IPS-NIHi7 (cell line): ENCODE measurements at regions not wholly inside any gene's neighbourhood (a gene's known extent, or its start where the extent isn't known, plus 50 kb on each side); places are given as distances from the start of the nearest gene placed in this dataset.
A peak's percentile ranks its signal among the peaks of the same experiment; 100 is the strongest.
"Not testable (repeated sequence)": the region's sequence is repeated elsewhere in the genome, so short reads cannot be mapped to it uniquely, and the experiment has no call there.

Experiments used
- DNase-seq: peaks from one replicate; pipeline ENCODE4 v3.0.0; 2012; ENCODE audit warnings: mixed read lengths; ENCODE audit errors: extremely low spot score

DNA sequence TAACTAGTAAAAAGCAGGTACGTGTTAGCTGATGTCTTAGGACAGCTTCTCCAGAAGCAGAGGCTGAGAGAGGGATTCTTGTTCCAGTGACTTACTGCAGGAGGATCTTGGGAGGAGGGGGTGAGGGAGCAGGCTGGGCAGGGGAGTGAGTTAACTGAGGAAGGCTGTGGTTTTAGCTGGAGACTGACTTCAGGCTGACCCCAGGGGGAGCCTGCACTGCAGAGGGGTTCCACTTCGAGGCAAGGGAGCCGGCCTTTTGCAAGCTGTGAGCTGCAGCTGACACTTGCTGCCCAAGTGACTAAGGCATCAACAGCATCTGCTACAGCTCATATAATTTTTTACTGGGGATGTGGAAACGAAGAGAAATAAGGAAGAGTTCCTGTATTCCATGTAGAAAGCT is 50.4 kb upstream of the SOD1 start:
- DNase-seq = peak; percentile 60

- no peak for DNase-seq
Measured at GRCh38 chr21:31607791-31608190, 51.7 kb upstream of the SOD1 start.

GRCh38 chr21:31606081-31606874 is 53.2 kb upstream of the SOD1 start:
- DNase-seq = no peak

GRCh38 chr21:31604591-31605190 is 54.8 kb upstream of the SOD1 start:
- DNase-seq = peak; percentile 81

DNA sequence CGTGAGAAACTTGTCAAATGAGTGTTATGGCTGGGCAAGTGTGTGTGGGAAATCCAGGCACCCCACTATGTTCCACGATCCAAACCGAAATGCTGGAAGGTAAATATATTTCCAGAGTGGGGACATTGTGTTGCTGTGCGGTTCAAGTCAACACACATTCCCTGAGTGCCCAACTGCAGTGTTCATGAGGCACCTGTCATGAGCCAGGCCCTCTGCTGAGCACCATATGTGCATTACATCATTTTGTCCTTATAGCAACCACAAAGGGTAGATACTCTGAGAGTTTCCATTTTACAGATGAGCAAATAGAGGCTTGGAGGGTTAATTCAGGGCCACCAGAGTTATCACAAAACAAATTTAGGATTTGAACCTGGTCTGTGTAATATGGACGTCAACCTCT is 59.9 kb upstream of the SOD1 start:
- DNase-seq = no peak

DNA sequence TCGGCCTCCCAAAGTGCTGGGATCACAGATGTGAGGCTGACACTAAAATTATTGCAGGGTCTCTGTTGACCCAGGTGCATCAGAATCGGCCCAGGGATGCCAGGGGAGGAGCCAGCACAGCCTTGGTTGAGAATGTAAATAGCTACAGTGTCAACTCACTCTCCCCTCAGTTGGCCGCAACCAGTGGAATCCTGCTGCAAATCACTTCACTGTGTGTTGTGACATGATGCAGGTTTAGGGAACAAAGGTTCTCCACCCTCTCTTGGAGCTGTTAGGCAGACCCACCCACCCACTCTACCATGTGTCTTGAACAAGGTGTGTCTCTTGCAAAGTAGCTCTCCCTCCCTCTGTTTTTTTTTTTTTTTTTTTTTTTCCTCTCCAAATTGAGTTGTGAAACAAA is 60.5 kb upstream of the SOD1 start:
- DNase-seq = no peak

DNA sequence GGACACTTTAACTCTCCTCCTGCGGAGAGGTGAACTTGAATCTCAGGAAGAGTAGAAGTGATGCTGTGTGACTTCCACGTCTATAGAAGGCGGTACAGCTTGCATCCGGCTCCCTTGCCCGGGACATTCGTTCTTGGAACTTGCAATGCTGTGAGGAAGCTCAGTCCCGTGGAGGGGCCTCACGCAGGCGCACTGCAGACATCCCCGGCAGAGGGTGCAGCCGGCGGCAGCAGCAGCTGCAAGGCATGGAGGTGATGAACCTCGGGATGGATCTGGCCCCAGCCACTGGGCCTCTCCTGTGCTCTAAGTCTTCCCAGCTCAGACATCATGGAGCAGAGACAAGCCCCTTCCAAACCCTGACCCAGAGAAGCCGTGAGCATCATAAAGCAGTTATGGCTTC is 61.8 kb upstream of the SOD1 start:
- no peak for DNase-seq

DNA sequence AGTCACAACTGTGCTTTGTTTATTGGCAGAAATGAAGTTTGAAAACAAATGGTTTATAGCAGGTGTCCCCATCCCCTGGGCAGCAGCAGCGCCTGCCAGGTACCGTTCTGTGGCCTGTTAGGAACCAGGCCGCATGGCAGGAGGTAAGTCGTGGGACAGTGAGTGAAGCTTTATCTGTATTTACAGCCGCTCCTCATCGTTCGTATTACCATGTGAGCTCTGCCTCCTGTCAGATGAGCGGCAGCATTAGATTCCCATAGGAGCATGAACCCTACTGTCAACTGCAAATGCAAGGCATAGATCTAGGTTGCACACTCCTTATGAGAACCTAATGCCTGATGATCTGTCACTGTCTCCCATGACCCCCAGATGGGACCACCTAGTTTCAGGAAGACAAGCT is 63.4 kb upstream of the SOD1 start:
- DNase-seq = no peak

- no peak for DNase-seq
Measured at GRCh38 chr21:31594726-31595125, 64.8 kb upstream of the SOD1 start.

DNA sequence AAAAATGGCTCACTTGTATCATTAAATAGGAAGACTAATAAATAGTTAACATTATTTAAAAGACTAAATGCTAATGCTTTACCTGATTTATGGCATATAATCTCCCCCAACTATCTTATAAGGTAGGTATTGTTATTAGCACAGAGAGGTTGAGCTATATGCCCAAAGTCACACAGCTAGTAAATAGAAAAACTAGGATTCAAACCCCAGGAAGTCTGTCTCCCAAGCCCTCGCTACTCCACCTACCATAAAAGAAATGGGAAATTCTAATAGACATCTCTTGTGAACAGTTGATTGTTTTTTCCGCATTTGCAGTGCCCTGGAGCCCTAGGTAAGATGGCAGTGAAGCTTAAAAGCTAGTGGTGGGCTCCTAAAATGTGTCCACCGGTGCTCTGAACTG is 65.2 kb upstream of the SOD1 start:
- DNase-seq = no peak

DNA sequence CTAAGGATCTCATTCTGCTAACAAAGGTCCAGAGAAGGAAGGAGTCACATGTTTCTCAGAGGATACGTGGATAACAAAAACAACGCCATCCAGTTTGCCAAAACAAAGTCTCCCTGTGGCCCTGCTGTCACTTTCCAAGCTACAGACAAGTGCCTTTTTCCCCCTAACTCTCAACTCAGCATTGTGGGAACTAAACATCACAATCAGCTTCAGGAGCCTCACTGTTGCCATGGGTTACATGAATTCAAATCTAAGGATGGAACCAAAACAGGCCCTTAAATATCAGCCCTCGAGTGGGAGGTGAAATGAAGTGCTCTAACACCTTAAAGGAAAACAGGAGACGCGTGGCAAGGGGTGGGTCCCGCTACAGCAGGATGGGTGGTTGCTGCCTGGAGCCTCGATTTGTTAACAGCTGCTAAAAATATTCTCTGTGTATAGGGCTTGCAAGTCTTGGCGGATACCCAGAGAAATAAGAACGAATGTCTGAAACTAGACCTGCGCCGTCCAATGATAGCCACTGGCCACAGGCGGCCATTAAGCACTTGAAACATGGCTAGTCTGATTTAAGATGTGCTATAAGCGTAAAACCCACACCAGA is 66.4 kb upstream of the SOD1 start:
- DNase-seq = no peak

DNA sequence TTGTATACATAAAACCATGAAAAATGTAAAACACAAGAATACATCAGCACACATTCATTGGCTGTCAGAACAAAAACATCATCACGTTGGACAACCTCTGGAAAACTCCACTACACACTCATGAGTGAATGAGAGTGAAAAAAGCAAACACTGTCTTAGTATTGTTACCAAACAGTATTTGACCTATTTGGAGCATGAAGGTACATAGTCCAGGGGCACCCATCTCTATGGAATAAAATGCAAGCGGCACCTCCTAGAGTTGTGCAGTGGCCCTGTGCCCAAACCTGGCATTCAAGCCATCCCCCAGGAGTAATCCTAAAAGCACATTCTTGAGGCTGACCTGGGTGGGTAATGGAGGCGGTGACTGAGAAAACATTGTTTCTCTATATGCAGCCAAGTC is 67.0 kb upstream of the SOD1 start:
- no peak for DNase-seq

DNA sequence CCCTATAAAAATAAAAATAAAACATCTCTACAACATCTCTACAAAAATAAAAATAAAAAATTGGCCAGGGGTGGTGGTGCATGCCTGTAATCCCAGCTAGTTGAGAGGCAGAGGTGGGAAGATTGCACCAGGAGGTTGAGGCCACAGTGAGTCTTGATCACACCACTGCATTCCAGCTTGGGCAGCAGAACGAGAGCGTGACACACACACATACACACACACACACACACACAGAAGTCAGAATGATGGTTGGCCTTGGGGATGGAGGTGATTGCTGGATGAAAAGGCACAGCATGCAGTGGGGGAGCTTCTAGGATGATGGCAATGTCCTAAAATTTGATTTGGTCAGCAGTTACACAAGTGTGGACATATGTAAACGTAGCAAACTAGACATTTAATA is 69.7 kb upstream of the SOD1 start:
- DNase-seq = no peak

GRCh38 chr21:31586118-31586517 is 73.4 kb upstream of the SOD1 start:
- no peak for DNase-seq

DNA sequence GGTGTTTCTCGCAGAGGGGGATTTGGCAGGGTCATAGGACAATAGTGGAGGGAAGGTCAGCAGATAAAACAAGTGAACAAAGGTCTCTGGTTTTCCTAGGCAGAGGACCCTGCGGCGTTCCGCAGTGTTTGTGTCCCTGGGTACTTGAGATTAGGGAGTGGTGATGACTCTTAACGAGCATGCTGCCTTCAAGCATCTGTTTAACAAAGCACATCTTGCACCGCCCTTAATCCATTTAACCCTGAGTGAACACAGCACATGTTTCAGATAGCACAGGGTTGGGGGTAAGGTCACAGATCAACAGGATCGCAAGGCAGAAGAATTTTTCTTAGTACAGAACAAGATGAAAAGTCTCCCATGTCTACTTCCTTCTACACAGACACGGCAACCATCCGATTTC is 75.6 kb upstream of the SOD1 start:
- DNase-seq = not testable (repeated sequence)

DNA sequence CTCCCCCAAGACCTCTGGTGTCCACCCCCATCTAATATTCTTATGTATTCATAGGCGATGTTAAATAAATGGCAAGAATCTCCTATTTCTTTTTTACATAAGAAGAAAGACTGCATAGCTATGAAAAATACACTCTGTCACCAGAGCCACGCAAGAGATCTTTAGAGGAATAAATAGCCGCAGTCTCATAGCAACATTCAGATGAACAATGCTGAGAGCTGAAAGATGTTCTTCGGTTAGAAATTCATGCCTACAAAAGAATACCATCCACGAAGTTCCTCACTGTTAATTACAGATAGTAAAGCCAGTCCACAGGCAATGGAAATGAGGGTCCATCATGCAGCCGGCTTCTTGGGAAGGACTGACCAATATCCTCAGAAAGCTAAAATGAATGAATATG is 76.0 kb upstream of the SOD1 start:
- no peak for DNase-seq

GRCh38 chr21:31580866-31581276 is 78.6 kb upstream of the SOD1 start:
- peak; percentile 75 for DNase-seq

DNA sequence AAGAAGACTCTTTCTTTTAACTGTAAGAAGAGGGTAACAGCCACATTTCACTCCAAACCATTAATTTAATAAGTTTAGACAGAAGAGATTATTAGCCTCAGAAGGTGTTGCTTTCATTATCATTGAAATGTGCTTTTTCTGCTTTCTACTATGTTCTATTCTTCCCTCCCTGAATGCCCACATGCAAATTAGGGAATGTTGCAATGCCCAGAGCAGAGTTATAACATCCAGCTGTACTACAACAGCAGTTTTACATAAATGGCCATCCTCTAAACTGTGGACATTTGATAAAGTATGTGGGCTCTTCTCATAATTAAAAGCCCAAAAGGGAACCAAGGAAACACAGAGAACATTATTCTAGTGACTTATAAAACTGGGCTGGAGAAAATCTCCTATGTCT is 82.2 kb upstream of the SOD1 start:
- no peak for DNase-seq

DNA sequence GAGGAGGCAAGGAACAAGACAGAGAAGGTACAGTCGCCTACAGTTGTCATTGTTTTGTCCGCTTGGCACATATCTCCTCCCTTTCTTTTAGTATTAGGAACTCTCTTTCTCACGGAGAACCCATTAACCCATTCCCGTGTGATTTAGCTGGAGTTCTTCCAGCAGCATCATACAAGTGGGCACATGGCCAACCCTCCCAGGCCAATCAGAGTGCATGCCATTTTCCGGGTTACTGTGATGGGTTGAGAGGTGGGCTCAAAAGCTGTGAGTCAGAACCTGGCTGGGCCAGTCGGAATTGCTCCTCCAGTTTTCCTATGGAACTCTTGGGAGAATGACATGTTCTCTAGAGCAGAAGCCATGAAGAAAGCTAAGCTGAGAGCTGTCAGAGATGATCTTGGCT is 83.1 kb upstream of the SOD1 start:
- DNase-seq = no peak

- DNase-seq = no peak
Measured at GRCh38 chr21:31573217-31573616, 86.3 kb upstream of the SOD1 start.

DNA sequence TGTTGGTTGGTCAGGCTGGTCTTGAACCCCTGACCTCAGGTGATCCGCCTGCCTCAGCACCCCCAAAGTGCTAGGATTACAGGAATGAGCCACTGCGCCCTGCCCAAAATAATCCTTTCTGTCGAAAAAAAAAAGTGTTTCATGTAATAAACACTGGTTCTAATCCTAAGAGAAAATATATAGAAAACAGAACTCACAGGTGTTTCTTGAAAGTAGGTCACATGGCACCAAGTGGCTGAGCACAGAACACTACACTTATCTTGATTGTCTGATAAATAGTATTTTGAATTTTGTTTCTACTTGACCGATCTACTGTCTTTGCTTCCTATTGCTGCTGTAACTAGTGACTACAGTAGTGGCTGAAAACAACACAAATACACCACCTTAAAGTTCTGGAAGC is 87.6 kb upstream of the SOD1 start:
- no peak for DNase-seq

GRCh38 chr21:31570824-31571566 is 88.5 kb upstream of the SOD1 start:
- DNase-seq = no peak

GRCh38 chr21:31566611-31567010 is 92.9 kb upstream of the SOD1 start:
- DNase-seq = no peak
